ENCODE measurements at regions not wholly inside any gene's neighbourhood (a gene's known extent, or its start where the extent isn't known, plus 50 kb on each side); places are given as distances from the start of the nearest gene placed in this dataset.

DNA sequence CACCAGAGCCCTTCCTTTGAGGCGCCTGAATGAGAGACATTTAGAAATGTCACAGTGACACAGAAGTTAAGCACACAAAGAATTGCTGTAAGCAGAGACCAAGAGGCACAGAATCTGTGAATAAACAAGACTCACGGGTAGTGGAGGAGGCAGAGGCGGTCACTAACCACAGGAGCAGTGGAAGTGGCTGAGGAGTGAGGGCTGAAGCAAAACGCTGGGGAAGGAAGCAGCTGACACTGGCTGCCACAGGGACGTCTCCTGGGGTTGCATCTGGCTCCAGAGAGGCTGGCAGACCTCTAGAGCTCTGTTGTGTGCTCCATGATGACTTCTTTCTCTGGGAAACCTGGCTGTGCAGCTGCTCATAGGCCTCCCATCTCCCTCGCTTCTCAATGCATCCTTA lies 65.0 kb upstream of the SLC2A12 start:
- DNase-seq (ENCODE audit: low spot score): peak; percentile 14

- no peak for DNase-seq (ENCODE audit: low spot score)
Measured at GRCh38 chr6:134115715-134116074, 63.3 kb upstream of the SLC2A12 start.

DNA sequence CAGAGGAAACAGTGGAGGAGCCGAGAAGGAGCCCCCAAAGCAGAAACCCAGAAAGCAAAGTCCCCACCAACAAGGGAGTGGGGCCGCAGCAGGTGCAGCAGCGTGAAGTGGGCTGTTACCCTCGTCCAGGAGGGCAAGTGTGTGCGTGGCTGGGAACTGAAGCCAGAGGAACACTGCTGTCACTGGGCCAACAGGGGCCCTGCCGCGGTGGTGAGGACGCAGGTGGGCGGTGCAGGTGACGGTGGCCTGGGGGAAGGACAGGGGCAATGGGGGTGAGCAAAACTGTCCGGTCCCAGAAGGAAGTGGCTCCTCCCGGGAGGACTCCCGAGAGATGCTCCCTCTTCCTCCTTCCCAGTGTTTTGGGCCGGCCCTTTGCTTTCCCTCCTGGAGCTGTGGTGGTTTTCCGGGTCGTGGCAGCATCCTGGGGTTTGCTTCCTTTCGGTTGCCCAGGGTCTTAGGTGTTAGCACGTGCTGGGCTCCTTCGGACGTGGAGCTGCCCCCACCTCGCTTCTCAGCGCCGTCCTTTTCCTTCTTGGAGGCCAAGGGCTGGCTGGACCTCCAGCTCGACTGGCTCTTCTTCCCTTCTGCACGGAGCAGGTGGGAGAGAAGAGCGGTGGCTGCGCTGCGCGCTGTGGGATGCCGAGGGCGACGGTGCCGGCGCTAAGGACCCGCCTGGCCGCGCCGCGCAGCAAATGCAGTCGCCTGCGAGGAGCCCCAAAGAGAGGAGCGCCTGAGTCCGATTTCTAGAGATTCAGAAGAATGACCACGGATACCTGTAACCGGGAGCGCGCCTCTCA lies 62.7 kb upstream of the SLC2A12 start:
- DNase-seq (ENCODE audit: low spot score): no peak

DNA sequence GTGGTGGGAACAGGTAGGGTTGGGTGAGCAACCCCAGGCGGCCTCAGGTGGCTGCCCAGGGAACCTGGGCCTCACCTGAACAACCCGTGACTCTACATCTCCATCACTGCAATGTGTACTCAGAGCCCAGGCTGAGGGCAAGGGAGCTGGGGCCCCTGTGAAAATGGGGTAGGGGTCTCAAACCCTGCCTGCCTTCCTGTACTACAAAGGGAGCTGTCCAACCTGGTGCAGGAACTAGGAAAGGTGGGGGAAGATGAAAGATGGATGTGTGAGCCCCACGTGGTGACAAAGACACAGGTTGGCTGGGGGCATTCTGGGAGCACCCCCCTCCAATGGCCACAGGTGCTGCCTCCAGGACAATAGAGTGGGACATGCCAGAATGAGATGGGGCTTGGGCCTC lies 62.1 kb upstream of the SLC2A12 start:
- DNase-seq (ENCODE audit: low spot score): no peak

- no peak for DNase-seq (ENCODE audit: low spot score)
Measured at GRCh38 chr6:134111726-134112125, 59.3 kb upstream of the SLC2A12 start.

DNA sequence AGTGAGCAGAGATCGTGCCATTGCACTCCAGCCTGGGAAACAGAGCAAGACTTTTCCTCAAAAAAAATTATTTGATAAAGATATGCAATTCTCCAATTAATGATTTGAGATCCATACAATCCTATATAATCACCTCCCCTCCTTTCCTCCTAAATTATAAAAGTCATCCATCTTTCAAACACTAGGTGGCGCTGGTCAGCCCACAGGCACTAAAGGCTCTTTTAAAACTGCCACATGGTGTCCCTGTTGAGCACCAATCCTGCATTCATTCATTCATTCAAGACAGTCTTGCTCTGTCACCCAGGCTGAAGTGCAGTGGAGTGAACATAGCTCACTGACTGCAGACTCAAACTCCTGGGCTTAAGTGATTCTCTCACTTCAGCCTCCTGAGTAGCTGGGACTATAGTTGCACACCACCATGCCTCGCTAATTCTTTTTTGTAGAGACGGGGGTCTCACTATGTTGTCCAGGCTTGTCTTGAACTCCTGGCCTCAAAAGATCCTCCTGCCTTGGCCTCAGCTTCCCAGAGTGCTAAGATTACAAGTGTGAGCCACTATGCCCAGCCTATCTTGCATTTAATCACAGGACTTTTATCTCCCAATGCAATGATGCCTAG lies 58.7 kb upstream of the SLC2A12 start:
- peak; percentile 68 for DNase-seq (ENCODE audit: low spot score)

DNA sequence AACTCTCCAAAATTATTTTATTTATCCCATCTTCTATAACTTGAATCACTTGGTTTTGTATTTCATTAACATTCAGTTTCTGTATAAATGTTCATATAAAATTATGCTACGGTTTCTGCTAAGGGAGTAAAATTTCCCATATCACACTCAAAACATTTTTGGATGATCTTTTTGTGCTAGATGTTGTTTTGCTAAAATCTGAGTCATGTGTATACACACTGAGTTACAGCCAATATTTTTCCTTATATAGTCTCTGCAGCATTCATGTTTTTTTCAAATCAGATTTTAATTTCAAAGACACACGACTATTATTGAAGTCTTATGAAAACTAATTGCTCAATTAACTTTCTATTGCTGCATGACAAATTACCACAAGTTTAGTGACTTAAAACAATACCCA lies 54.3 kb upstream of the SLC2A12 start:
- DNase-seq (ENCODE audit: low spot score): no peak

DNA sequence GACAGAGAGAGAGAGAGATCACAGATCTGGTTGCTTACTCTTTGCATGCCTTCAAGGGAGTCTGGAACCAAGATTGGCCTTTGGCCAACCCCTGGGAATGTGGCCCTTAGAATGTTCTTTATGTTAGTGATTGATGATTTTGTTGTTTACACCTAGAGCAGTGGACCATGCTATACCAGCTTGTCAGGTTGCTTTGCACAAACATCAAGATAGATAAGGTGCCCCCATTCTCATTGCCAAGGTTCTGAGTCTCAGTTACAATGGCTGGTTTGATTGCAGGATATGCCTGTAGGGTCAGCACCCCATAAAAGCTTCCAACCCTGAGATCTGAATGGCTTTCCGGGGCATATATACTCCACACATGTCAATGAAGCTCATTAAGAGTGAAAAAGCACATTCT lies 53.5 kb upstream of the SLC2A12 start:
- no peak for DNase-seq (ENCODE audit: low spot score)

- no peak for DNase-seq (ENCODE audit: low spot score)
Measured at GRCh38 chr6:134103006-134103405, 50.6 kb upstream of the SLC2A12 start.

Data from HuH-7.5 (cell line).